Stromal cell of bone marrow (primary cell): ENCODE measurements at regions not wholly inside any gene's neighbourhood (a gene's known extent, or its start where the extent isn't known, plus 50 kb on each side); places are given as distances from the start of the nearest gene placed in this dataset.
A peak's percentile ranks its signal among the peaks of the same experiment; 100 is the strongest.
"Not testable (repeated sequence)": the region's sequence is repeated elsewhere in the genome, so short reads cannot be mapped to it uniquely, and the experiment has no call there.

Experiments
- DNase-seq: peaks from one replicate; pipeline ENCODE4 v3.0.0-alpha.2; 2012; ENCODE audit warnings: low read depth

DNA sequence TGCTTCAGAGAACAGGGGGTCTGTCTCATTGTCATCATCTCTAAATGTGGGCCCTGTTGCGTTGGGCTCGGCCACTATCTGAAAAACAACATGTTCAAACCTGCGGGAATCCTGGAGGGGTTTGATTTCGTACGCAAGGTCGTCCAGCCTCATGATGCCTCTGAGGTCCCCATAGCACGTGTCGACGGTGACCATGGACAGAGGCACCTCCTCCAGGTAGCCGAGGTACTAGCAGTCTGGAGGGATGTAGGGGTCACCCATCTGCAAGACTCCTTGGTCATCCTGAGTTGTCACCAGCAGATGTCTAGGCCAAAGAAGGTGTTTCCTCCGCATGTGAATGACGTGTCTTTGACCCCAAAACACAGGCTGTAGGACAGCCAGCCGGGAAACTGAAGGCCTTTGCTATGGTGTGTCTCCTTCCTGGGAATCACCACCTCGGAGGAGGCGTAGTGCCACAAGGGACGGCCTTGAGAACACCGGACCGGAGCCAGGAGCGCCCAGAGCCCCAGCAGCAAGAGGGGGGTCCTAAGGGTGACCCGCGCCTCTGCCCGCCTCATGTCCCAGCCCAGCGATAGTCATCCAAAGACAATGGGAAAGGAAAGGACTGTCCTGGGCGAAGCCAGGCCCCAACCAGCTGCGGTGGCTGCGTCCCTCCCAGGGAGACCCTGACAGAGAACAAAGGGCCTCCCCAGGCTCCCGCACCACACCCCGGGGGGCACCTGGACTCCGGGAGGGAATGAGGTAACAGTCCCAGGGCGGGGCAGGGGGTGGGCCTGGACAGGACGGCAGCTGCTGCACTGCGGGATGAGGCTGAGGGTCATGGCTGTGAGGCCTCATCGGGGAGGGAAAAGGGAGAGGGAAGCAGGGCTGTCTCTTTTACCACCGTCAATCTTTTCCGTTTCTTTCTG lies 445.5 kb downstream of the TMEM121 start:
- DNase-seq, result no peak

GRCh38 chr14:105974902-105975301 lies 448.5 kb downstream of the TMEM121 start:
- no peak for DNase-seq

DNA sequence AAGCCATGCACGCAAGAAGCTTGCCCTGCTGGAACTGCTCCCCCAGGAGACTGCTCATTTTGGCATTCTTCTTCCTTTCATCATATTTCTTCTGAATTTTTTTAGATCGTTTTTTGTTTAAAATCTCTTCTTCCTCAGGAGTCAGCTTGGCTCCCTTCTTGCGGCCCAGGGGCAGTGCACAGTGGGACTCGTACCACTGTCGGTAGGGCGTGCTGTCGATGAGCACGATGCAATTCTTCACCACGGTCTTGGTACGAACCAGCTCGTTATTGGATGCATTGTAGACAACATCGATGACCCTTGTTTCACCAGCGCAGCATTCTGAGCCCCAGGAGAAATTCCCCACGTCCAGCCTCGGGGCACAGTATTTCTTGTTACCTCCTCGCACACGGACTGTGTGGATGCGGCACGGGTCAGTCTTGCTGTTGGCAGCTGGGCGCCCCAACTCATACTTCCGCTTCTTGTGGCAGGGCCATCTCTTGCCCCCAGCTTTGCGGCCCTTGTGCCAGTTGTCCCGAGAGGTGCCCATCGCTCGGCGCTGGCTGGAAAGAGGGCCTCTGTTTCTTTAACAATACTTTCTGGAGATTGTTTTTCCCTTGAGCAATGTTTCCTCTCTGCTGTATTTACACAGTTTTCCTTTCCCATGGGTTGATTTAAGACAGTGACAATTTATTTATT lies 452.4 kb downstream of the TMEM121 start:
- DNase-seq, result no peak

- DNase-seq, result no peak
These were observed 453.1 kb downstream of the TMEM121 start for GRCh38 chr14:105979446-105979845.

- peak; percentile 28 for DNase-seq
These were observed 453.8 kb downstream of the TMEM121 start for GRCh38 chr14:105980224-105980623.

DNA sequence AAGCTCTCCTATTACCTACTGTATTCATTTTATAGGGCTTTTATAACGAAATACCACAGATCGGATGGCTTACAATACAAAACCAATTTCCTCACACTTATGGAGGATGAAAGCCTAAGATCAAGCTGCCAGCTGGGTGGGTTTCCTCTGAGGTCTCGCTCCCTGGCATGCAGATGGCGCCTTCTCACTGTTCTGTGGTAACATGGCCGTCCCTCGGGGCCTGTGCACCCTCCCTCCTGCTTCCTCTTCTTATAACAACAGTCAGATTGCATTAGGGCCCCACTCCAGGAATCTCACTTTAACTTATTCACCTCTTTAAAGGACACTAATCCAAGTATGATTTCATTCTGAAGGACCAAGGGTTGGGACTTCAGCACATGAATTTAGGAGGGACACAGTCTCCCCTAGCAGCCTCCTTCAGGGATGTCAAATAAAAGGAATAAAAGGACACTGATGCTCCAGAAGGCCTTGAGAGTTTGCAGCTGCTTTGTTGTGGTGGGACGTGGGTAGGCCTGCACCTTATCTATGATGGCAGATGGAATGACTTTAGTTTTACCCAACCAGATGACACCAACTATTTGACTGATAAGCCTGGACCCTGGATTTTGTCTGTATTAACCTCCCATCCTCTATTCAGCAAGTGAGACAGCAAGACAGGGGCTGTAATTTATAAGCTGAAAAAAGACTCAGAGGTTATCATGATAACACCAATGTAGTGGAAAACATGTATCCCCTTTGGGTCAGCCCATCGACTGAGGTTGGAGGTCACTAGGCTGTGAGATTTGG lies 455.3 kb downstream of the TMEM121 start:
- not testable (repeated sequence) for DNase-seq

- no peak for DNase-seq
These were observed 456.3 kb downstream of the TMEM121 start for GRCh38 chr14:105982664-105983063.

DNA sequence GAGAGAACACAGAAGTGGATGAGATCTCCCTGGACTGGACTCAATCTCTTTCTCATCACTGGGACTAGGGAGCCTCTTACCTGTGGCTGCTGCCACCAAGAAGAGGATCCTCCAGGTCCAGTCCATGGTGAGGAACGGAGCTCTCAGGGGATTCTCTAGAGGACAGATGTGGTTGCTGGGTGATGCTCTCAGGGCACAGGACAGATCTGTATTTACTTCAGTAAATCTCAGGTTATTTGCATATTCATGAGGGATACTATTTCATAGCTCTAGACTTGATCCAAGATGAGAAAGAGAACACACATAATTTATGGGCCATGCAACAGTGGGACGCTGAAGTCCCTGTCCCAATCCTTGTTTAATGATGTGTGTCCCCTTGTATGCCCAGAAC lies 460.5 kb downstream of the TMEM121 start:
- no peak for DNase-seq

DNA sequence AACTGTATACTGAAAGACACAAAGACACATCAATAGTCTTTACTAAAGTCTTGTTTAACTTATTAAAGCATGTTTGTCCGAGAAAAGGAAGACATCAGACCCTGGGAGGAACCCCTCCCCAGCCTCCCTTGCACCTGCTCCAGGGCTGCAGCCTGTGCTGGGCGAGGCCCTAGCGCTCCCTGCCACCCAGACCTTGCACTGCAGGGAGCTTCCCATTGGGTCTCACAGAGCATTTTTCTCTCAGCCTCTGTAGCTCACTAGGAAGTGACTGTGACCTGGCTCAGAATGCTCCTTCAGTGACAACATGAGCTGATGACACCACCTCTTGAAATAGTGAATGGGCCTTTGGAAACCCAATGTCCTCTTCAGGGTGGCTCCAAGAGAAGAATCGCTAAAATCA lies 461.2 kb downstream of the TMEM121 start:
- DNase-seq, result no peak

DNA sequence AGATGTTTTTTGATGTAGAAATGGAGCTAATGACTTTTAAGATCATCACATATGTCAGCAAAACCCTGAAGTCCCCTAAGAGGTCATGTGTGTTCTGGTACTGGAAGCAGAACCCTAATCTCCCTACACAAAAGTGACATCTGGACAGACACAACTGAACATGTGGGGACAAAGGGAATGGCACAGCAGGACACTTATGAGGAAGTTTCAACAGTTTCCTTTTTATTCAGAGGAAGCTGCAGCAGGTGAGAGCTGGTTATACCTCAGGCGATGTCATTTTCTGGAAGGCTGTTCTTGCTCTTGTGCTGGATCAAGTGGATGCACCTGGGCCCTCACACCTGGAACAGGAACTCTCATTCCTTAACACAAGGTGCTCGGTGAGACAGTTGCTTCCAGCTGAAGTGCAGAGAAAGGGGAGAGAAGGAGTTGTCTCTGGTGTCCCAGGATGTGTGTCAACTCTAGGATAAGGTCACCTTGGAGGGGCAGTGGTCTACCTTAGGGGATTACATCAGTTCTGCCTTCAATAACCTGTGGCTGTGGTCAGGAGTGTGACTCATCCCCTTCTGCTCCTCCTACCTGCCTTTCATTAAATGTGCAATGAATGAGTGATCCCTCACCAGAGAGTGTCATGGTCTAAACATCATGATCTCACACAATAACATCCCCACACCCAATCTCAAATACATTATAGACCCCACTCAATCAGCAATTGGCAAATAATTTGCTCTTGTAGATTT lies 463.4 kb downstream of the TMEM121 start:
- DNase-seq, result no peak

DNA sequence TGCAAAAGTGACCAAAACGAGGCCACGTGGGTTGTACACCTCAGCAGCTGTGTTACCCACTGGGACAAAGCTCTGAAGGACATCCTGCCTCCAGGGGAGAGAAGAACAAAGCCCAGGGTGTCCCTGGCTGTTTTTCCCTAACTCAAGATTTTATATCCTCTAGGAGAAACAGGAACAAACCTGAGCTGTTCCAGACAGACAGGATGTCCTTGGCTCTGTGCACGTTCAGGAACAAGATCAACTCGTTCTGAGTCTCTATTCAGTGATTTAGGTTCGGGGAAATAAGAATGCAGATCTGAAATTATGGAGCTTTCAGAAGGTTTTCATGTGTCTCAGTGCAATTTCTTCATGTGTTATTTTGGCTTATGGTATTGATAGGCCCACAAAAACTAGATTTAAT lies 465.3 kb downstream of the TMEM121 start:
- DNase-seq, result not testable (repeated sequence)

DNA sequence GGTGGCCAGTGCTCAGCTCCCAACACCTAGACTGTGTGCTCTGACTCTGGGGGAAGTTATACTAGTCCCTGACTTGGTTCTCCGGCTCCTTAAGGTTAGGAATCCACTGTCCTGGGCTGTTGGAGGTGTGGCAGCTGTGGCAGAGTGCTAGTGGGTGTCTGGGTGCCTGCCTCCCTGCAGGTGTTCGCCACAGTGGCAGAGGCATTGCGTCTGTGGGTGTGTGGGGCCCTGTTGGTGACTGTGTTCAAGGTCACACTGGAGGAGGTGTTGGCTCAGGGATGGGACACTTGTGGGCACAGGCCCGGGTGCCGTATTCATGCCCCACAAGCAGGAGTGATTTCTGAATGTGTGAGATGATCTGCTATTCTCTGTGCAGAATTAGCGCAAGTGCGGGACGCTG lies 467.4 kb downstream of the TMEM121 start:
- DNase-seq, result no peak

- not testable (repeated sequence) for DNase-seq
These were observed 468.8 kb downstream of the TMEM121 start for GRCh38 chr14:105995011-105995710.

GRCh38 chr14:105998597-105998996 lies 472.2 kb downstream of the TMEM121 start:
- not testable (repeated sequence) for DNase-seq

GRCh38 chr14:105999361-106000028 lies 473.1 kb downstream of the TMEM121 start:
- DNase-seq, result no peak

DNA sequence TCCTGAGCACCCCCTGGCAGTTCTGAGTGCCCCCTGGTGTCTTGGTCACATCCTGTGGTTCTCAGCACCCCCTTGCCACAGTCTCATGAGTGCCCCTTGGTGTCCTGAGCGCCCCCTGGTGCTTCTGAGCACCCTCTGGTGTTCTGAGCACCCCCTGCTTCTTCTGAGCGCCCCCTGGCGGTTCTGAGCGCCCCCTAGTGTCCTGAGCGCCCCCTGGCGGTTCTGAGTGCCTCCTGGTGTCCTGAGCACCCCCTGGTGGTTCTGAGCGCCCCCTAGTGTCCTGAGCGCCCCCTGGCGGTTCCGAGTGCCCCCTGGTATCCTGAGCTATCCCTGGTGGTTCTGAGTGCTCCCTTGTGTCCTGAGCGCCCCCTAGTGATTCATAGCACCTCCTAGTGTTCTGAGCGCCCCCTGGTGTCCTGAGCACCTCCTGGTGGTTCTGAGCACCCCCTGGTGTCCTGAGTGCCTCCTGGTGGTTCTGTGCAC lies 473.7 kb downstream of the TMEM121 start:
- DNase-seq, result not testable (repeated sequence)

DNA sequence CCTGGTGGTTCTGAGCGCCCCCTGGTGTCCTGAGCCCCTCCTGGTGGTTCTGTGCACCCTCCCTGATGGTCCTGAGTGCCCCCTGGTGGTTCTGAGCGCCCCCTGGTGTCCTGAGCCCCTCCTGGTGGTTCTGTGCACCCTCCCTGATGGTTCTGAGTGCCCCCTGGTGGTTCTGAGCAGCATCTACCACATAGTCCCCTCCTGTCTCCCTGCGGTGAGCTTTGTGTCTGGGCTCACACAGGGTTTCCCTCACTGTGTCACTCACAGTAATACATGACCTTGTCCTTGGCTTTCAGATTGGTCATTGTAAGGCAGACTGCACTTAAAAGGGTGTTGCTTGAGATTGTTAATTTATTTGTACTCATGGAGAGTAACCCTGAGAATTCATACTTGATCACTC lies 474.9 kb downstream of the TMEM121 start:
- DNase-seq, result not testable (repeated sequence)

DNA sequence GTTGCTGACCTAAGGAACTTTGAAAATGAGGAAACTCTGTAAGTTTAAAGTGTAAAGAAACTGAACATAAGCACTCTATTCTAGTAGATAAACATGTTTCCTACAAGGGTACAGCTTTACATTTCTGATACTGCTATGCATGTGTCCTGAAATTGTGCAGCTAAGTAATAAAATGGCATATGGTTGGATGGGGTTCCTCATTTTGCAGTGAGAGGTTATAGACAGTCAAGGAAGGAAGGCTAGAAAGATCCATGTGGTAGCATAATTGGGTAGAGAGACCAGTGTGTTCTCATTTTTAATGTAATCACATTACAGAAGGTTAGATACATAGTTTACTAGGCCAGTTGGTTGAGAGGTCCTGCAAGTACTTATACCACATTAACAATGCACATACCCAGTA lies 477.0 kb downstream of the TMEM121 start:
- no peak for DNase-seq

- DNase-seq, result not testable (repeated sequence)
These were observed 478.8 kb downstream of the TMEM121 start for GRCh38 chr14:106004937-106005795.
